Astrocyte (in vitro differentiated cells and primary cell): ENCODE measurements at regions not wholly inside any gene's neighbourhood (a gene's known extent, or its start where the extent isn't known, plus 50 kb on each side); places are given as distances from the start of the nearest gene placed in this dataset.

Experiments used
- DNase-seq: peaks from one replicate; pipeline ENCODE4 v3.0.0-alpha.2; 2010; ENCODE audit warnings: low read depth
- FAIRE-seq: peaks from 2 replicates; lab custom pipeline; 2011; peaks lifted over from hg19 to GRCh38; lab: Jason Lieb, UNC
- H2AFZ ChIP-seq: 2 replicates; pipeline ENCODE4 v1.6.0; 2012; ENCODE audit warnings: low read depth, low read length, inconsistent platforms
- H3K27ac ChIP-seq: 2 replicates; pipeline ENCODE4 v1.5.1; 2011; ENCODE audit warnings: low read depth, low read length, inconsistent platforms
- H3K27me3 ChIP-seq: 2 replicates; pipeline ENCODE4 v1.6.0; 2011; ENCODE audit warnings: low read length, inconsistent platforms; ENCODE audit not compliant: insufficient read depth
- H3K36me3 ChIP-seq: 2 replicates; pipeline ENCODE4 v1.5.1; 2011; ENCODE audit warnings: low read length, inconsistent platforms; ENCODE audit not compliant: insufficient read depth
- H3K4me1 ChIP-seq: 2 replicates; pipeline ENCODE4 v1.5.1; 2011; ENCODE audit warnings: low read length, inconsistent platforms; ENCODE audit not compliant: insufficient read depth
- H3K4me2 ChIP-seq: 2 replicates; pipeline ENCODE4 v1.6.0; 2012; ENCODE audit warnings: low read length, inconsistent platforms
- H3K4me3 ChIP-seq: 2 replicates; pipeline ENCODE4 v1.5.1; 2011; ENCODE audit warnings: low read depth, mild to moderate bottlenecking, low read length, inconsistent platforms; ENCODE audit not compliant: insufficient read depth
- H3K79me2 ChIP-seq: 2 replicates; pipeline ENCODE4 v1.6.0; 2012; ENCODE audit warnings: mild to moderate bottlenecking, low read length, inconsistent platforms; ENCODE audit not compliant: insufficient read depth
- H3K9ac ChIP-seq: 2 replicates; pipeline ENCODE4 v1.6.0; 2012; ENCODE audit warnings: mild to moderate bottlenecking, low read length, inconsistent platforms
- H3K9me3 ChIP-seq: 2 replicates; pipeline ENCODE4 v1.5.1; 2012; ENCODE audit warnings: low read depth, mild to moderate bottlenecking, low read length, inconsistent platforms; ENCODE audit not compliant: insufficient read depth
- H4K20me1 ChIP-seq: 2 replicates; pipeline ENCODE4 v1.6.0; 2012; ENCODE audit warnings: low read length, inconsistent platforms; ENCODE audit not compliant: insufficient read depth
- H3K27ac Mint-ChIP-seq: one replicate; pipeline ENCODE4 v1.8.0; 2021; ENCODE audit warnings: mild to moderate bottlenecking, mixed read lengths; ENCODE audit not compliant: unreplicated experiment
- H3K27me3 Mint-ChIP-seq: one replicate; pipeline ENCODE4 v1.8.0; 2021; ENCODE audit warnings: low read depth, mixed read lengths; ENCODE audit not compliant: unreplicated experiment
- H3K36me3 Mint-ChIP-seq: one replicate; pipeline ENCODE4 v1.8.0; 2021; ENCODE audit warnings: low read depth, mixed read lengths; ENCODE audit not compliant: unreplicated experiment
- H3K4me1 Mint-ChIP-seq: one replicate; pipeline ENCODE4 v1.8.0; 2021; ENCODE audit warnings: low read depth, mixed read lengths; ENCODE audit not compliant: unreplicated experiment
- H3K4me3 Mint-ChIP-seq: one replicate; pipeline ENCODE4 v1.8.0; 2021; ENCODE audit warnings: mild to moderate bottlenecking, moderate library complexity, mixed read lengths; ENCODE audit not compliant: unreplicated experiment
- H3K9me3 Mint-ChIP-seq: one replicate; pipeline ENCODE4 v1.8.0; 2021; ENCODE audit warnings: mild to moderate bottlenecking, mixed read lengths; ENCODE audit not compliant: unreplicated experiment
- CTCF ChIP-seq: IDR thresholded peaks from 2 replicates; pipeline ENCODE4 v1.5.1; 2011; ENCODE audit warnings: low read depth, mild to moderate bottlenecking, inconsistent platforms, low read length, moderate library complexity; ENCODE audit not compliant: insufficient read depth
- EZH2 ChIP-seq: IDR thresholded peaks from 2 replicates; pipeline ENCODE4 v1.6.1; 2012; ENCODE audit warnings: mild to moderate bottlenecking, low read length, inconsistent platforms; ENCODE audit not compliant: insufficient read depth

GRCh38 chr6:15811107-15811506 lies 148.3 kb upstream of the DTNBP1 start:
- no peak for DNase-seq
- no peak overlapping the region for H3K4me3 Mint-ChIP-seq
- FAIRE-seq, result no peak
- H2AFZ ChIP-seq, result no peak overlapping the region
- H3K4me3 ChIP-seq, result no peak overlapping the region
- H3K79me2 ChIP-seq, result no peaks in the 10 kb centered on the region
- TF ChIP-seq EZH2 (no peak), CTCF (no peak)
- H3K27ac Mint-ChIP-seq, result no peak overlapping the region
- no peaks in the 10 kb centered on the region for H3K27me3 ChIP-seq
- no peak overlapping the region for H3K27ac ChIP-seq
- H3K36me3 Mint-ChIP-seq, result no peaks in the 10 kb centered on the region
- H3K9me3 ChIP-seq, result no peaks in the 10 kb centered on the region
- H3K4me1 Mint-ChIP-seq, result peaks cover 4% of the 10 kb centered on the region
- H3K4me1 ChIP-seq, result no peaks in the 10 kb centered on the region
- no peak overlapping the region for H3K9ac ChIP-seq
- peaks cover 4% of the 10 kb centered on the region for H3K9me3 Mint-ChIP-seq
- H3K4me2 ChIP-seq, result no peak overlapping the region
- H3K27me3 Mint-ChIP-seq, result peaks cover 9% of the 10 kb centered on the region
- no peaks in the 10 kb centered on the region for H3K36me3 ChIP-seq
- H4K20me1 ChIP-seq, result no peaks in the 10 kb centered on the region

- DNase-seq (no peak), FAIRE-seq (no peak)
- H3K79me2 ChIP-seq, result no peaks in the 10 kb centered on the region
- Mint-ChIP-seq H3K4me1 (peaks cover 2% of the 10 kb centered on the region), H3K4me3 (no peak overlapping the region), H3K9me3 (peaks cover 4% of the 10 kb centered on the region), H3K27ac (no peak overlapping the region), H3K36me3 (no peaks in the 10 kb centered on the region), H3K27me3 (peaks cover 9% of the 10 kb centered on the region)
- no peaks in the 10 kb centered on the region for H3K36me3 ChIP-seq
- H4K20me1 ChIP-seq, result no peaks in the 10 kb centered on the region
- no peak for TF ChIP-seq CTCF
- no peak for TF ChIP-seq EZH2
- H3K9ac ChIP-seq, result no peak overlapping the region
- no peaks in the 10 kb centered on the region for H3K27me3 ChIP-seq
- no peaks in the 10 kb centered on the region for H3K4me1 ChIP-seq
- H3K9me3 ChIP-seq, result no peaks in the 10 kb centered on the region
- no peak overlapping the region for H3K4me3 ChIP-seq
- H3K4me2 ChIP-seq, result no peak overlapping the region
- H3K27ac ChIP-seq, result no peak overlapping the region
- no peak overlapping the region for H2AFZ ChIP-seq
Observed at GRCh38 chr6:15810618-15811017, 147.8 kb upstream of the DTNBP1 start.

- H3K9ac ChIP-seq, result no peak overlapping the region
- Mint-ChIP-seq H3K27me3 (peaks cover 13% of the 10 kb centered on the region), H3K9me3 (peaks cover 4% of the 10 kb centered on the region), H3K4me3 (no peak overlapping the region), H3K27ac (no peak overlapping the region), H3K36me3 (no peaks in the 10 kb centered on the region), H3K4me1 (no peaks in the 10 kb centered on the region)
- no peak for TF ChIP-seq CTCF
- no peak for TF ChIP-seq EZH2
- DNase-seq (no peak), FAIRE-seq (no peak)
- H3K79me2 ChIP-seq, result no peaks in the 10 kb centered on the region
- no peak overlapping the region for H3K4me3 ChIP-seq
- H2AFZ ChIP-seq, result no peak overlapping the region
- no peak overlapping the region for H3K4me2 ChIP-seq
- H3K9me3 ChIP-seq, result no peaks in the 10 kb centered on the region
- no peaks in the 10 kb centered on the region for H3K27me3 ChIP-seq
- no peaks in the 10 kb centered on the region for H4K20me1 ChIP-seq
- H3K36me3 ChIP-seq, result no peaks in the 10 kb centered on the region
- no peaks in the 10 kb centered on the region for H3K4me1 ChIP-seq
- no peak overlapping the region for H3K27ac ChIP-seq
Observed at GRCh38 chr6:15809367-15809766, 146.5 kb upstream of the DTNBP1 start.
